AG10803 (cell line): ENCODE measurements at regions not wholly inside any gene's neighbourhood (a gene's known extent, or its start where the extent isn't known, plus 50 kb on each side); places are given as distances from the start of the nearest gene placed in this dataset.

ENCODE experiments used
- DNase-seq: peaks from one replicate; pipeline ENCODE4 v3.0.0; 2010; ENCODE audit warnings: low read depth
- H3K4me3 ChIP-seq: 2 replicates; pipeline ENCODE4 v1.5.1; 2011; ENCODE audit warnings: mild to moderate bottlenecking, low read length, control low read depth
- CTCF ChIP-seq: conservative IDR thresholded peaks from 2 replicates; pipeline ENCODE4 v1.5.1; 2011; ENCODE audit warnings: mild to moderate bottlenecking, low read length, control low read depth, inconsistent platforms

DNA sequence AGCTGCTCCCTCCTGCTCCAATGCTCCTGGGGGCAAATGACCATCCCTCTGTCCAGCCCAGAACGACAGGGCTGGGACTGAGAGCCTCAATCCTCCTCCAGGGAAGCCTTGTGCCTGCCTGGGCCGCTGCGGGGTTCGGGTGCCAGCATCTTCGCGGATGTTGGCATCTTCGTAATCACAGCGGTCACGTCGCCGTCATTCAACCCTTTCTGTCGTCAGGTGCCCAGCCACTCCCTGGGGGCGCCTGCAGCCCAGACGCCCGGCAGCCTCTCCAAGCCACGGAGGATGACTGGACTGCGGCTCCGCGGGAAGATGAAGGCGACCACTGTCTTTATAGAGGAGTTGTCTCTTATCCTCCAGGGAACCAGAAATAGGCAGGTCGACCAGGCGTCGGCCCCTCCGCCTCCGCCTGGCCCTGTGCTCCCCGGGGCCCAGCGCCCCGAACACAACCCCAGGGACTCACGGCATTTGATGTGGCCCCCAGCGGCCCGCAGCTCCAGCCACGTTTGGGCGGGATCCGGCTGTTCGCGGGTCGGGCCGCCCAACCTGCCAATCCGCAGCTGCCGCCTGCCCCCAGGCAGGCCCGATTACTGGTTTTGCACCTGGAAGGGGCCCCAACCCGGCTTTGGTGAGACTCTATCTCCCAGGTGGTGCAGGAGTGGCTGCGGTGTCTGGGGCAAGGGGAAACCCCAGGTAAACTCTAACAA is 113.9 kb downstream of the THNSL2 start:
- no peak for TF ChIP-seq CTCF
- H3K4me3 ChIP-seq: no peak overlapping the region
- no peak for DNase-seq

DNA sequence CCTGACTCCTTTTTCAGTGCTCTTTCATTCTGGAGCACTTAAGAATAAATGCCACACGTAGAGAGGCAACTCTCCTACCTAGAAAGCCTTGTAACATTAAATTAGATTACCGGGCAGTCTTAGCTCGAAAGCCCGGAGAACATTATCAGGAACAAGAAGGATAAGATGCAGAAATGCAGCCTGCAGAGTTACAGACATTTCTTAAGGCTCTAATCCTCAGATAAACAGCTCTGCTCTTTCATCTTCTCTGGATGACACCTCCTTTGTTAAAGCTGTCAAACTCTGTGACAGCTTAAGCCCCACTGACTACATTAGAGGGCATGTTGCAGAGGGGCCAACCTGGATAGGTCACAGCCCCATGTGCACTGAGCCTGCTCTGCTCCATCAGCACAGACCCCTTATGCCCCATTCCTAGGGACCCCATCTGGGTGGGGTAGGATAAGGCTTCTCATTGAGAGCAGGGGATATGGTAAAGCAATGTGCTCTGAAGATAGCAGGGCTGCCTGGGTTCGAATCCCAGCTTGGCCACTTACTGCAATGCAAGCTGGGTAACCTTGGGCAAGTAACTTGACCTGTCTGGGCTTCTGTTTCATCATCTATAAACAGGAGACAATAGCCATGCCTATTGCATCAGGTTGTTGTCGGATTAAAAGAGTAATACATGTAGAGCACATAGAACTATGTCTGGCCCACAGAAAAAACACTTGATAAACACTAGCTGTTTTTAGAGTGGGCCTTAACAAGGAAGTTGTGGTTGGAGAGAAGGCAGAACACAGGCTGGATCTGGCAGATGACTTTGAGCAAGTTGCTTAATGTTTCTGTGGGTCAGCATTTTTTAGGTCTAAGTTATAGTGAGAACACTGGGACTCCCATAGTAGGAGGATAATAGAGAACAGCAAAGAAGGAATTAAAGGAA is 111.4 kb downstream of the THNSL2 start:
- TF ChIP-seq CTCF: no peak
- DNase-seq: no peak
- H3K4me3 ChIP-seq: no peak overlapping the region

DNA sequence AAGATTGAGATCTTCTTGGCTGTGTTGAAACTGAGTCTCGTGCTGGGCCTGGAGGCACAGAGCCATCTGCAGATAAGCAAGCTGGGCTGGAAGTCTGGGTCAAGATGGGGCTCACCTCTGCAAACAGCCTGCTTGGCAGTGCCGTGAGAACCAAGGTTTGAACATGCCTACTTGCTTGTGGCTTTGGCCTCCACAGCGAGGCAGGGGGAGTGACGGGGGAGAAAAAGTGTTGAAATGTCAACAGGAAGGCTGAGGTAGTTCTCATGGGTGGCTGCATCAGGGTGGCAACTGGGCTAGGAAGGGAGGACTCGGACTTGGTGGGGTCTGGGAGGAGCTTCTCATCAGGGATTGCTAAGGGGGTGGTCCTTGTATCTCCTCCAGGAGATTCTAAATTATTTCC is 99.7 kb downstream of the THNSL2 start:
- no peak for TF ChIP-seq CTCF

DNA sequence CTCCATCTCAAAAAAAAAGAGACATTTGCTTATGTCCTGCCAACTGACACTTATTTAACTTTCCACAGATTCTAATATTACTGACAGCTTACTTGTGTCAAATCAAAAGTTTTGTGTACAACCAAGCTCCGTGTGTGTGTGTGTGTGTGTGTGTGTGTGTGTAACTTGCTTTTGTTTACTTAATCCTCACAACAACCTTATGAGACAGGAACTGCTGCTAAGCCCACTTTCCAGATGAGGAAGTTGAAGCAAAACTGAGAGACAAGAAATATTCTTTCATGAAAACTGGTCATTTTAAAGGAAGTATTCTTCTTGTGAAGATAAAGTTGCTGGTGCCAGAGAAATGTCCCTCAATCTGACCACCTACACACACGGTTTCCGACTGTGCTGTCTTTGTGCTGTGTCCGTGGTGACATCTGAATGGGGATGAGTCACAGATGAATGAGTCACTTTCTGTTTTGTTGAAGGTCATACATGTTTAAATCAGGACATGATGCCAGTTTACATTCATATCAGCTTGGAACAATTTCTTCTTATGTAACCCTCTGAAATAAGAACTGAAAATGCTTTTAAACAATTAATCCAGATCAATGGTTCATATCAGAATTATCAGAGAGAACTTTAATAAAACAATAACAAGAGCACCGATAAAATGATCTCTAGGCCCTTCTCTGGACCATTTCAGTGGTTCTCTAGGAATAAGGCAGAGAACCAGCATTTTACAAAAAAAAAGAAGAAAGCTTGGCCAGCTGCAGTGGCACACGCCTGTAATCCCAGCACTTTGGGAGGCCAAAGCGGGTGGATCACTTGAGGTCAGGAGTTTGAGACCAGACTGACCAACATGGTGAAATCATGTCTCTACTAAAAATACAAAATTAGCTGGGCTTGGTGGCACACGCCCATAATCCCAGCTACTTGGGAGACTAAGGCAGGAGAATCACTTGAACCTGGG is 95.5 kb downstream of the THNSL2 start:
- TF ChIP-seq CTCF: no peak
- DNase-seq: peak; percentile 36
- H3K4me3 ChIP-seq: no peak overlapping the region

More for the DNA sequence above, 99.7 kb downstream of the THNSL2 start:
- no peak for DNase-seq
- no peak overlapping the region for H3K4me3 ChIP-seq

GRCh38 chr2:88263861-88264260 is 93.7 kb downstream of the THNSL2 start:
- TF ChIP-seq CTCF: no peak
- H3K4me3 ChIP-seq: no peak overlapping the region
- no peak for DNase-seq

- H3K4me3 ChIP-seq: no peak overlapping the region
- no peak for TF ChIP-seq CTCF
- no peak for DNase-seq
These were observed 91.6 kb downstream of the THNSL2 start for GRCh38 chr2:88261725-88262124.
